ENCODE measurements at regions not wholly inside any gene's neighbourhood (a gene's known extent, or its start where the extent isn't known, plus 50 kb on each side); places are given as distances from the start of the nearest gene placed in this dataset.

GRCh38 chr10:126804396-126804795 lies 100.8 kb upstream of the DOCK1 start:
- TF ChIP-seq CTCF (IDR thresholded peaks at IDR 0.05; ENCODE audit: low read depth, low read length, poor library complexity, severe bottlenecking) (no peak), EZH2phosphoT487 (IDR thresholded peaks at IDR 0.05; ENCODE audit: borderline replicate concordance, low read length) (no peak)

Measured in DOHH2 (cell line).